DMS53 treated with DMSO at 0.1 percent for 48 hours (cell line): ENCODE measurements at regions not wholly inside any gene's neighbourhood (a gene's known extent, or its start where the extent isn't known, plus 50 kb on each side); places are given as distances from the start of the nearest gene placed in this dataset.
"Not testable (repeated sequence)": the region's sequence is repeated elsewhere in the genome, so short reads cannot be mapped to it uniquely, and the experiment has no call there.

ENCODE experiments used
- DNase-seq: peaks from one replicate; lab custom pipeline; 2025; ENCODE audit not compliant: unreplicated experiment; lab: John Stamatoyannopoulos, UW

- no peak for DNase-seq
Measured at GRCh38 chr16:85202631-85203461, 90.6 kb upstream of the CIBAR2 start.

DNA sequence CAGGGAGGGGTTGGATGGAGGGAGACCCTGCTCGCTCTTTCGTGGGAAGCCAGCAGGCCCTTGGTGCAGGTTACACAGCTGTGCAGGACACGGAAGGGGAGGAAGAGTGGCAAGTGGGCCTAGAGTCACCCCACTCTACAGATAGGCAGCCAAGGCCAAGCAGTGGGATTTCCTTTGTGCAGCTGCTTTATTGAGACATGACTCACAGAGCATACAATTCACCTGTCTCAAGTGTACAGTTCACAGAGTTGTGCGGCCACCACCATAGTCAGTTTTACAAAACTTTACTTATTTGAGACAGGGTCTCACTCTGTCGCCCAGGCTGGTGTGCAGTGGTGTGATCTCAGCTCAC, 91.2 kb upstream of the CIBAR2 start:
- peak; percentile 19 for DNase-seq

- DNase-seq: no peak
Measured at GRCh38 chr16:85204242-85205010, 92.2 kb upstream of the CIBAR2 start.

DNA sequence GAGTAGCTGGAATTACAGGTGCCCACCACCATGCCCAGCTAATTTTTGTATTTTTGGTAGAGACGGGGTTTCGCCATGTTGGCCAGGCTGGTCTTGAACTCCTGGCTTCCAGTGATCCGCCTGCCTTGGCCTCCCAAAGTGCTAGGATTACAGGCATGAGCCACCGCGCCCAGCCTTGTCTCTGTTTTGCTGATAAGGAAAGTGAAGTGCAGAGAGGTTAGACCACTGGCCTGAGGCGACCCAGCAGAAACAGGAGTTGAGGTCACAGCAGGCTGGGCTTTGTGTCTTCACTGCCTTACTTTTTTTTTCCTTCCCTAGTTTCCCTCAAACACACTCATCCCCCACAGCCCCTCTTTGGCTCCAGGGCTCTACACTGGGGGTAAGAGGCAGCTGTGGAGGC, 93.0 kb upstream of the CIBAR2 start:
- DNase-seq: not testable (repeated sequence)

DNA sequence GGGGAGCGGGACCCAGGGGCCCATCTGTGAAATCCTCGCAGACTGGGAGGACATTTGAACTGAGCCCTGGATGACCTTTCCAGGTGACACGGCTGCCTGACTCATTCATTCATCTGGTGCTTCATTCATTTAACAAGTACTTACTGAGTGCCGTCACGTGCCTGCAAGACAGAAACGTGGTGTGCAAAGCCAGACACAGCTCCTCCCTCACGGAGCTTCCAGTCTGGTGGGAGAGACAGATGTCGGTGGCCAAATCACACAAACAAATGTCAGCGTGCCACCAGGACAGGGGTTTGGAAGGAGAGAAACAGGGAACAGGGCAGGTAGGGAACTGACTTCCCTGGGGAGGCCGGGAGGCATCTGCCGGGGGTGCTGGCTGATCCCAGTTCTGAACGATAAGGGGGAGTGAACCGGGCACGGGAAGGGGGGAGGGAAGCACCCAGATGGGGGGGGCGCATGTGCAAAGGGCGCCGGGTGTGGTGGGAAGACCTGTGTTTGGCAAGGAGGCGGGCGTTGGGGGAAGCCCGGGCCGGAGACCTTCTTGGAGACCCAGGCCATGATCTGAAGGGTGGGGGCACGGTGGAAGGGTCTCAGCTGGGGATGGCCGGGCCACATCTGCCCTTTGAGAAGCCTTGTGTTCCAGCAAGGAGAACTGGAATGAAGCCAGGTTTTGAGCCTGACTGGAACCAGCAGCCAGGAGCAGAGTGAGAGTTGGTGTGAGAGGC, 93.6 kb upstream of the CIBAR2 start:
- no peak for DNase-seq

DNA sequence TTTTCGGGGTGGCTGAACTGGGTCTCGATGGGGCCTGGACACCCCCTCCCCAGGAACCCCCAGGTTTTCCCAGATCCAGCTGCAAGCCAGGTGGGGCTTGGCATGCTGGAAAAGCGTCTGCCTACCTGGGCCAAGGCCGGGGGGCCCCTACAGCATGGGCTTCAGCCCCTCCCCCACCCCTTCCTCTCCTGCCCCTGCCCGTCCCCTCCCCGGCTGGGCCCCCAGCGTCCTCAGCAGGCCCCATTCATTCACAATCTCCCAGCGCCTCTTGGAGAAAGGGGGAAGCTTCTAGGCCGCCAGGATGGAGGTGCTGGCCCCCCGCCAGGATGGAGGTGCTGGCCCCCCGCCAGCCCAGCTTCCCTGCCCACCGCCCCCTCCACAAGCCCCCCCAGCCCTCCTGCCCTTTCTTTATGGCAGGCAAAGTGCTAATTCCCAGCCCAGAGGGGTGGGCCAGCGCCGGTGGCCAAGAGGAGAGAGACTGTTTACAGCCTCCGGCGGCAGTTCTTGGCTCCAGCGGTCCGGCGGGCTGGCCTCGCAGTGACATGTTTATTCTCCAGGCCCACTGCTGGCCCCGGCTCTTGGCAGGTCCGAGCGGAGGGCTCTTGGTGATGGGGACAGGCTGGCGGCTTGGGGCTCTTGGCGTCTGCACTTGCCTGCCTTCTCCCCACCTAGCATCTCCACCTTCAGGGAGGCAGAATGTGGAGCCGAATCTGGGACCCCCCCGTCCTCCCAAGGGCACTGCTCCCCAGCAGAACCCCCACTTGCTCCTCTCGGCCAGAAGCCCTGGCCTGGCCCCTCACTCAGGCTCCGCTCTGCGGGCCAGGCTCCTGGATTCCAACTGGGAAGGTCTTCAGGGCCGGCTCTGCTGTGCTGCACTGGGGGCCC, 94.4 kb upstream of the CIBAR2 start:
- DNase-seq: no peak

DNA sequence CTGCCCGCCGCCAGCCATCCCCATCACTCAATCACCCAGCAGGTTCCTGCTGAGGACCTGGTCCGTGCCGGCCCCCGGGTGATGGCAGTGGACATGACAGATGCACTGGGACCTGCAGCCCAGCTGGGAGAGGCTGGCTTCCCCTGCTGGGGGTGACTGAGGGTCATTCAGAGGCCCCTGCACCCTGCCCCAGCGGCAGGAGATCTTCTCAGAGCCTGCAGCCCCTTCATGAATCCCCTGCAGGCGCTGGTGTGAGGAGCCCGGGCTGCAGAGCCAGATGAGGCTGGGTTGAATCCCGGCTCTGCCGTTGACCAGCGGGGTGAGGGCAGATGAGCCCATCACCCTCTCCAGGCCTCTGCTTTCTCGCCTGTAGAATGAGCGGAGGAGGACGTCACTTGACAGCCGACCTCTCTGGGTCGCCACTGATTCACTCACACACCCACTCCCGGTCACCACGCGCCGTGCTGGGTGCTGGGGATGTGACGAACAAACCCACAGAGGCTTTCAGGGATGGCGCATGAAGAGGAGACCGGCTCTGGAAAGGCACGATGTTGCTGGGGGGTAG, 95.2 kb upstream of the CIBAR2 start:
- no peak for DNase-seq

GRCh38 chr16:85208181-85208580, 95.9 kb upstream of the CIBAR2 start:
- no peak for DNase-seq

- no peak for DNase-seq
Measured at GRCh38 chr16:85208643-85209520, 96.6 kb upstream of the CIBAR2 start.

GRCh38 chr16:85209526-85210121, 97.4 kb upstream of the CIBAR2 start:
- DNase-seq: no peak

DNA sequence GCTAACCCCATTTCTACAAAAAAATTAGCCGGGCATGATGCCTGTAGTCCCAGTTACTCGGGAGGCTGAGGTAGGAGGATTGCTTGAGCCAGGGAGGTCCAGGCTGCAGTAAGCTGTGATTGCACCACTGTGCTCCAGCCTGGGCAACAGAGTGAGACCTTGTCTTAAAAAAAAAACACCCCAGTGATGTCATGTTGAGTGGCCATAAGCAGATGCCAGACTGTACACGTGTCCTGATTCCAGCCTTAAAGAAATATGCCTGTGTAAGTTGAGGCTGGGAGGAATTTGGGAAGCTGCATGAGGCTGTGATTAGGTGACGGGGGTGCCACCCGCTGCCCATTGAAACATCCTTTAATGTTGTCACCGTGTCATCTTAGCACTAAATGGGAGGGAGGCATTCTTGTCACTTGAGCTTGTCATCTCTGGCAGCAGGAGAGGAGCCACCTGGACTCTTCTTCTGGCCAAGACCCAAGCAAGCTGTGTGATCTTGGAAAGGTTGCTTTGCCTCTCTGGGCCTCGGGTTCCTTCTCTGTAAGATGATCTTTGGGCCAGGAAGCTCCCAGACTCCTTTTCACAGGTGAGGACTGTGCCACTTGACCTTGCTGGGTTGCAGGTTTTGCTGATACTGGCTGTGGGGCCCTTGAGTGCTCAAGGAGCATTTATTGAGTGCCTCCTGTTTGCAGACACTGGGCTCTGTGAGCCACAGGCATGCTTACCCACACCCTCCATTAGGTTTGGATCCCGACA, 98.3 kb upstream of the CIBAR2 start:
- no peak for DNase-seq

- DNase-seq: no peak
Measured at GRCh38 chr16:85211271-85211801, 99.1 kb upstream of the CIBAR2 start.

- no peak for DNase-seq
Measured at GRCh38 chr16:85213926-85214675, 101.8 kb upstream of the CIBAR2 start.

DNA sequence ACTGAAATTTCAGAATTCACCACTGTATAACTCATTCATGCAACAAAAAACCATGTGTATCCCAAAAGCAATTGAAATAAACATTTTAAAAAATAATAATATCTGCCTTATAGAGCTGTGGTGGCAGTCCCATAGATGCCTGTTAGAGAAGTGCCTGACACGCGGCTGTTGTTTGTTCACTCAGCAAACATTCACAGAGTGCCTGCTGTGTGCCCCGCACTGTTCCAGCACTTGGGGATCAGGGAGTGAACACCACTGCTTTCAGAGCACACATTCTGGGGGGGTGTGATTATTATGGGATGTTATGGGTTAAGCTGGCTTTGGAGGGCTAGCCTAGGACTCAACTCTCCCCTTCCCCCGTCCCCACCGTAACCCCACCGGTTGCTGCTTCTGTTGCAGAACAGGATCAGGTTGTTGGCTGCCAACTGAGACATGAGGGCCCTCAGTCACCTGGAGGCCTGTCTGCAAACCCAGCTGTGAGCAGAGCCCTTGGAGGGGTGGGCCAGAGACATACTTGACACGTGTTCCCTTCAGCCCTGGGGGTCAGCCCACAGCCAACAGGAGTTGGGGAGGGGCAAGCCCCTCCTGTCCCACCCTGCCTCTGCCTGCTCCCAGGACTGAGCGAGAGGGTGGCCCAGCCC, 103.3 kb upstream of the CIBAR2 start:
- no peak for DNase-seq

DNA sequence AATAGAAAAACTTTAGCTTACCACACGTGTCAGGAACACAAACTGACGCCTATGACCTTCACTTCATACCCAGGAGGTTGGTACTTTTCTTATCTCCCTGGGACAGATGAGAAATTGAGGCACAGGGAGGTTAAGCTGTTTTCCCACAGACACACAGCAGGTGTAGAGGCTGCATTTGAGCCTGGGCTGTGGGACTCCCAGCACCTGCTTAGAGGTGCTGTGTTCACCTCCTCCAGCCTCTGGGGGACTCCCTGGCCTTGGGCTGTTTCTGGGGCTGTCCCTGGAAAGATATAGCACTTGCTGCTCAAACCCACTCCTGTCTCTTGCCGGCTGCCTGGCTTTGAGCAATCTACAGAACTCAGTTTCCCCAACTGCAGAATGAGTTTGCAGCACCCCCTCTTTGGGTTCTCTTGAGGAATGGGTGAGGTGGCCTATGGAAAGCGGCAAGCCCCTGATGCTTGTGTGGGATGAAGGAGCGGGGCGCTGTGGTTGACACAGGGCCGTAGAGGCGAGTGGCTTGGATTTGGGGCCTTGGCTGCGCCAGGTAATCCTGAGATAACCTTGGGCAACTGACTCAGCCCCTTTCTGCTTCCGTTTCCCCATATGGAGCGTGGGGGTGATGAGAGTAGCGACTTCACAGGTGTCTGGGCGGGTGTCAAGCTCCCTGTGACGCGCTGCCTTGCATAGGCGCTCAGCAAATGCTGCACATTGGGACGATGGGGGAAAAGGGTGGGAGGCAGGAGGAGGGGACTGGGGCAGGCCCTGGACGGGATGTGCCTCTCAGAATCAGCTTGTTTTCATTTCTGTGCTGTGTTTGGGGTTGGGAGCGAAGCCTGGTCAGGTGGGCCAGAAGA, 104.5 kb upstream of the CIBAR2 start:
- DNase-seq: no peak
